CD4-positive, alpha-beta T cell treated with Interleukin-12 subunit alpha and Interleukin-12 subunit beta, for 1 hour (primary cell): ENCODE measurements at regions not wholly inside any gene's neighbourhood (a gene's known extent, or its start where the extent isn't known, plus 50 kb on each side); places are given as distances from the start of the nearest gene placed in this dataset.

Source experiments
- DNase-seq: peaks from one replicate; pipeline ENCODE4 v3.0.0-alpha.2; 2020

DNA sequence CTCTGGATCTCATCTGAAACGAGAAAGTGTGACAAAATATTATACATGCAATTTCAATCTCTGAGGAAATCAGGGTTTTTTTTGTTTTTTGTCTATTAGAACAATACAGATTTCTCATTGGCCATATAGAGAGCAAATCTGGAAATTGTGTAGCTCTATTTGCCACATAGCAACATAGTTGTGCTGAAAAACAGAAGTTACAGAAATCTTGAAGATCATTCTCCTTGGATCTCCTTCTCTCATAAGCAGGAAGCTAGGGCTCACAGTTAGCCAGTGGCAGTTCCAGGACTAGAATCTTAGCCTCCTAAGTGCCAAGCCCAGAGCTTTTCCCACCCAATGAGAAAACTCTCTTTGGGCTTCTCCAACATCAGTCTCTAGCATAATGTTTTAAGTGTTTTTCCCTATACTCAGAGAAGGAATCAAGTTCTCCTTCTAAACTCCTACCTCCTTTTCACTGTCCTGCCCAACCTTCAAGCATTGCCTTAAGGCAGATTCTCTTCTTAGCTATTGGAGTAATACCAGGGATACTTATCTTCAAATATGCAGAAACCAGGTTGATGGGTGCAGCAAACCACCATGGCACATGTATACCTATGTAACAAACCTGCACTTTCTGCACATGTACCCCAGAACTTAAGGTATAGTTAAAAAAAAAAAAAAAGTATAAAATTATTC, 211.6 kb downstream of the ALDH8A1 start:
- DNase-seq = no peak

DNA sequence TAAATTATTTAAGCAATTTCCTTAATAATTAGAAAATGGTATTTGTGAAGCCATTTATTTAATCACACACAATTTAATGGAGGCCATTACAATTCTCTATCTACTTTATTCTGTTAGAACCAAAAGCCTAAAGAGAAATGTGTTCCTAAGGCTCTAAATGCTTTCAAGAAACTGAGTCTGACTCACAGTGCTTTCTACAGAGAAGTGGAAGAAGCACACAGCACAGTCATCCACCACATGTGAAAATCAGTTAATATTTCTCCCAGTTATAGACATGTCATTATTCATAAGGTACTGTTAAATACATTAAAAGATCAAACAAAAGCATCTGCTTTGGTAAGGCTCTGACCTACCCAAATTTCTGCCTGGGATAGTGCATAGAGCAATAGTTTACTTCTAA, 214.4 kb downstream of the ALDH8A1 start:
- DNase-seq = no peak

DNA sequence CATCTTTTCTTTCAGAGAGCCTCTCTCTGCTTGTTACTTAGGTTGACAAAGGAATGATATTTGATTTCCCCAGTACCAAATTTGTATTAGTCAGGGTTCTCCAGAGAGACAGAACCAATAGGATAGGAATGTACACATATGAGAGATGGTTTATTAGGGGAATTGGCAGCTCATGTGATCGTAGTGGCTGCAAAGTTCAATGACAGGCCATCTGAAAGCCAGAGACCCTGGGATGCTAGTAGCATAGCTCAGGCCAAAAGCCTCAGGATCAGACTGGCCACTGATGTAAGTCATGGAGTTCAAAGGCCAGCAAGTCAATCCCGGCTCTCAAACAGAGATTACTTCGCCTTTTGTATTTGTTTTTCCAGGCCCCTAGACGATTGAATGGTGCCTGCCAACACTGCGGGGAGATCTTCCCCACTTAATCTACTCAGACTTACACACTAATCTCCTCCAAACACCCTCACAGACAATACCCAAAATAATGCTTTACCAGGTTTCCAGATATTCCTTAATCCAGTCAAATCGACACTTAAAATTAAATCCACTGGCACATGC, 215.5 kb downstream of the ALDH8A1 start:
- no peak for DNase-seq

DNA sequence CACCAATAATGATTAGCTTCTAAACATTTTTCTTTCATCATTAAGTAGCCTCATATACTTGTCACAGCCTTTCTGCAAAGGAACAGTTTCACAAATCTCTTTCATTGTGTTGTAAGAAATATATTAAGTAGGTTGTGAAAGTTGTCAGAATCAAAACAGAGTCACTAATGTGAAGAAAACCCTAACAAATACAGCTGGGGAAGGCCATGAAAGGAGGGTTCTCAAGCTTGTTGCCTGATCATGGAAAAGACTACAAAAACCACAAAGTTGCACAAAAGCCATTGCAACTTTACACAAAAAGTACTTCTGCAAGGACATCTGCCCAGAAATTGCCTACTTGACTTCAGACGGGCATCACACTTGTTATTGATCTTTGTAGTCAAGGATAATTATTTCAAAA, 216.1 kb downstream of the ALDH8A1 start:
- DNase-seq = no peak

DNA sequence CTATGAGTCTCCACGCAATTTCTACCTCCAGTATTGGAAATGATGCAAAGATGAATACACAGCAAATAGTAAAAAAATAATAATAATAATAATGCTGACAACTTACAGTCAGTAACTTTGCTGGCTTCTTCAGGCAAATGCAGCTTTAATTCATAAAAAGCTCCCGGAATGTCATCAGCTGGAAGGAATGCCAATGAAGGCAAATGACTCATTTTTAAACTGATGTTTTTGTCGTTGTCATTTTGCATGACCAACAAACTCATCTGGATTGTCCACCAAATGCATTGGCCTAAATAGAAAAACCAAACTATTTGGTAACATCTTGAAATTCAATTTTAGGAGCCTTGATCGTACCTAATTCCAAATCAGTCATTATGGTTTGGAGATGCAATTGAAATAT, 217.1 kb downstream of the ALDH8A1 start:
- no peak for DNase-seq

DNA sequence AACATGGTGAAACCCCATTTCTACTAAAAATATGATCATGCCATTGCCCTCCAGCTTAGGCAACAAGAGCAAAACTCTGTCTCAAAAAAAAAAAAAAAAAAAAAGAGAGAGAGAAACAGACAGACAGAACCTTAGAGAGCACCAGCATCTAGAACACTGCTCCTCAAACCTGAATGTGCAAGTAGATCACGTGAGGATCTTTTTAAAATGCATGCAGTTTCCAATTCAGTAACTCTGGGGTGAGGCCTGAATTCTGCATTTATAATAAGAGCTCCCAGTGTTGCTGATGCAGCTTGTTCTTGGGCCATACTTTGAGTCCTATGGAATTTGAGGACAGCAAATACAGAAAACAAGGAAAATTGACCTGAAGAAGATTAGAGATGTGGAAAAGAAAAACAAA, 218.3 kb downstream of the ALDH8A1 start:
- no peak for DNase-seq

DNA sequence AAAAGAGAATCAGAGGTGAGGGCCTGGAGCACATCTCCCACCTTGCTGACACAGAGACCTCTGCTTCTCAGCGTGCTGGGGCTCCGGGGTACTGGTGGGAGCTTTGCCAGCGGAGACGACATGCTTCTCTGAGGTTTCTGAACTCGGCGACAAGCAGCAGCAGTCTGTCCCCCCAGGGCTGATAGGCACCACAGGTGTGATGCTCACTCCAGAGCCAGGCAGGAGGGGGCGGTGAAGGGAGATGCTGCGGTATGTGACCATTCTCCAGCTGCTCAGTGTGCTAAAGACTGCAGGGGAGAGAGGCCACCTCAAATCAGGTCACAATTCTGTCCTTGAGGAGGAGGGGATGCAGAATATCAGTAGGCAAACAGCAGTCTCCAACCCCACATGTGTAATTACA, 219.9 kb downstream of the ALDH8A1 start:
- DNase-seq = no peak

DNA sequence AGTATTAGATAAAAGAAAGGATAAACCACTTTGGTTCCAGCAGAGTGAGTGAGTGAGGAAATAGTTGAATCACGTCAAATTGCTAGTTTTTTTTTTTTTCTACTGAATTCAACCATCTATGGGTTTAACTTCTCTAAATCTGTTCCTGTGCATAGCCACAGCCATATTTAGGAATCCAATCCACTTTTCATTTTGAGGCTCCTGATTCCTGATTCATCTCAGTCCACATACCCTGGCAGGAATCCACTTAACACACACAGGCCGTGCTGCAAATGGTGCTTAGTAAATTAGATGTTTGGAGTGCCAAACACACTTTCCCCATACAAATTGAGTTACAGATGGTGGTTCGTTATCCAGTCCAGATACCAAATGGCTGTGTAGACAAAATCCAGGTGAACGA, 220.3 kb downstream of the ALDH8A1 start:
- DNase-seq = no peak

DNA sequence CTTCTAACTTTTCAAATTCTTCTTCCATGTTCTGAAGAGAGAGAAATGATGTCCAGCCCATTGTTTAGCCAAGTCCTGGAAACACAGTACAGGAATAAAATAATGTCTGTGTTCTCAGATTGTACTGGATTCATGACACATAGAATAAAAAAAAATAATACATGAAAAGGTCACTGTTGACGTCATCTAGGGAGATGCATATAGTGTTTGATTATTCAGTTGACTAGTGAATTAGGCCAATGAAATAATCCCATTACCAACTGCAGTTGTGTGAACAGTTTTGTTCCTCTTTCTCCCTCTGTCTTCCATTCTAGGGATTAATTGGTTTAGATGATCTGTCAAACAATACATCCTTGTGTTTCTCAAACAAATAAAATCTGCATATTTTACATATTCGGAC, 222.8 kb downstream of the ALDH8A1 start:
- DNase-seq = no peak

DNA sequence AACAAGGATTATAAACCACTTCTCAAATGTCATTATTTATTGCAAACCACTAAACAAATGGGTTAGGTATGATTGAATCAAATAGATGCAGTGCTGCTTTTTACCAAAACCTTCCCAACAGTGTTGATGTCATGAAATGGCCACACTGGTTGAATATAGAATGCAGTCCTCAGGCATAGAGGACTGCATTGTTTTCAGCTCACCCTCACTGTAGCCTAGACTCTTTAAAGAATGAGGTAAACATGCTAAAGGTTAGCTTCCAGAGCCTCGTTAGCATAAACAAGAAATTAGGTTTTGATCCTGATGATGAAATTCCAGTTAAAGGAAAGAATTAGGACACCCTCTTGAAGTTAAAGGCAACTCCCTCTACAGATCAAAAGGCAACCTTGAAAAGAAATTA, 224.3 kb downstream of the ALDH8A1 start:
- DNase-seq = no peak

DNA sequence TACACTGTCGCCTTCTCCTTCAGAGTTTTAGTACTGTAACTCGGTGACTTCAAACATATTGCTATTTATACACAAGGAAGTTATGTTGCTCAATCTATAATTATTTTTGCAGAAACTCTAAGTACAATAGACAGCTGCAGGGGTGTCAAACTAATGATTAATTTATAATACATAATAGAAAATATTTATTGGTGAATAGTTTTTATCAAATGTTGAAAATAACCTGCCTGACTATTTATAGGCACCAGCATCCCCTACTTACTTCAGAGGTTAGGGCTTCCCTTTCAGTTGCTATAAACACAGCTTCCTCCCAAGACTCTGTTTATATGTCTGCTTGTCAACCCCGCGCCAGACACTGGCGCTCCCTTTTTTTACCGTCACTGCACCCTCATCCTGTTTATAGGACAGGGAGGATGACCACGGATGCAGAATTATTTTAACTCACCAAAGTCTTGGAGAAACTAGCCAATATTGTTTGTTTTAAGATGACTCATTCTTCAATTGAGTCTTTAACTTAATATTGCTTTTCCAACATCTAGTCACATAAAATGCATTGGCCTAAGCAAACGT, 225.0 kb downstream of the ALDH8A1 start:
- DNase-seq = no peak

DNA sequence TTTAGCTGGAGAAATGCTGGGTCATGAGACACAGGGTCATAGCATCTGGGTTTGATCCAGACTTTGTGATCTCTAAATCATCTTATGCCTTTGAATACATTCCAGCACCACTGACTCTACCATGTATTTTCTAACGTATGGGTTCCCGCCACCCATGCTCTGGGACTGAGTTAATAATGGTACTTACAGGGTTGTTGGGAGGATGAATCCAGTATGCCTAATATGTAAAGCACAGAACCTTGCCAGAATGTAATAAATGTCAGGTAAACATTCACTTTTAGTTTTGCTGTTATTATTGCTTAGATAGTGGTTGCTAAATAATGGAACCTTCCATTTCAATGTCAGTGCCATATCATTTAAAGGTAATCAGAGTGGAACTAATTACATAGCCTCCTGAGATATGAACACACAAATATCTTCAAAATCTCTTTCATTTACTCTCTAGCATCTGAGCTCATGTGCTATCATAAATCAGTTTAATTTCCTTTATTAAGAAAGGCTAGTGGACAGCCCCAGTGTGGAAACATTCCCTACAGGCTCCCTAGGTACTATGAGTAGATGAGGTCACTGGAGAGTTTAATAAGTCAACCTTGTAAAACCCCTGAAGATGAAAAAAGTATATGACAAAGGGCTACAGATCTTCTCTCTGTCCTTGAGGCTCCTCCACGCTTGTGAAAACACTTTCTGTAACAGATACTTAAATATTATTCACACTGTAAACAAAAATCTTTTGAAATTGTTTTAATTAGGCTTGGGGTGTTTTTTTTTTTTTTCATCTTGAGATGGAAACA, 226.6 kb downstream of the ALDH8A1 start:
- no peak for DNase-seq

DNA sequence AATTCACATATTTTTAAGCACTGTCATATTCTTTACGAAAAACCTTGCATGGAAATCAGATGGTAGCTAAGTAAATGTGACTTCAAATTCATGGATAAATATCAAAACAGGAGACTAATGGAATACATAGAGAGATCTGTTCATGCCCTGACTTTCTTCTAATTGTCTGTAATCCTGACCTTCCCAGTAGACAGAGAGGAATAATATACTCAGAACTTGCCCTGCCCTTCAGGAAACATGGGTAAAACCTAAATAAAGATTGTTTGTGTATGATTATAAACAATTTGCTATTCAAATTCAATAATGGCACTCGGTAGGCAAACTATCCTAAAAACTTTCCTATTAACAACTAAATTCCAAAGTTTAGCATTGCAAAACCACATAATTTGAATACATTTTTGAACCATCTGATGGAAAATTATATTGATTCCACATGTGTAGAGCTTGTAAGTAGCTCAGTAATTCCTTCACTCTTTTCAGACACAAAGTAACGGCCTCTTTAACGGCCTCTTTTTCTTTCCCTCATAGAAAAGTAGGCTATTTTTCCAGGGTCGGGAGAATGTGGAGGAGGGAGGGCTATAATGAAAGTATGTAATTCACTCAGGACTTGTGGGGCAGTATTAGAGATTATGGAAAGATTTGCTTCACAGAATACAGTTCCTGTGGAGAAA, 227.6 kb downstream of the ALDH8A1 start:
- no peak for DNase-seq

DNA sequence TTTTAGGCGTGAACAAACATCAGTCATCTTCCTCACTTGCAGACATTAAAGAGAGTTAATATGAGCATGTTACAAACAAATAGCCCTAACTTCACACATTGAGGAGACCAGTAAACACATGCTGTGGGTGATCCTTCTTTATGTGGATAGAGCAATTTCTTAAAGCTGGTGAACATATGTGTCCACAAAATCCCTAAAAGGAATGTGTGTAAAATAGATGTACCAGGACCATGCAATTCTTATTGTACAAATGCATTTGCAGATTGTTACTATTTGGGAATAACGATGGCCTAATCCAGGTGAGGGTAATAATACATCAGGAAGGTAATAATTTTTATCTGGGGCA, 228.9 kb downstream of the ALDH8A1 start:
- DNase-seq = no peak

DNA sequence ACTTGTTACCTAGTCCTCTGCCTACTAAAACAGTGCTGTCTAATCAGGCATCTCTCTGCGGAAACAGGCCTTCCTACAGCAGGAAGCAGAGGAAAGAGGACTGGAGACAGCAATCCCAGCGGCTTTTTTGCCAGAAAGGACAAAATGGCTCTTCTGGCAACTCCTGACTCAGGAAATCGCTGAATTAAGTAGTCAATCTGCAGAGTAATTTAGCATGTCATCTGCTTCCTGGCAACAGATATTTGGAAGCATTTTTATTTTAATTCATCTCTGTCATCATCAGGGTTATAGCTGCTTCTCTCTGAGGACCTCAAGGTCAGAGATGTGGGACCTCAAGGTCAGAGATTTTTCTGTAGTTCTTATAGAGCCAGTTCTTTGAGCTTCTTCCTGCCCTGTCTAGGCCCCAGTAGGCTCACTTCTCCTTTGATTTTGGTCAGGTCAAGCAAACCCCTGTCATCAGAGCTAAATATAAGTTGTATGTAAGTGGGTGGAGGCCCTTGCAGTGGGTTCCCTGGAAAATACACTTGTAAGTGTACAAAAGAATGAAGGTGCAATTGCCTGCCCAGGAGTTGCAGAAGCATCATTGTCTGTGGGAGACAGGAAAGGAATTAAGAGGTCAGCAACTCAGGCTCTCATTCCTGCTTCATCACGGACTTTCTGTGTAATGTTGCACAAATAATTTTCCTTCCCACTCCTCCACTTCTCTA, 229.4 kb downstream of the ALDH8A1 start:
- no peak for DNase-seq

DNA sequence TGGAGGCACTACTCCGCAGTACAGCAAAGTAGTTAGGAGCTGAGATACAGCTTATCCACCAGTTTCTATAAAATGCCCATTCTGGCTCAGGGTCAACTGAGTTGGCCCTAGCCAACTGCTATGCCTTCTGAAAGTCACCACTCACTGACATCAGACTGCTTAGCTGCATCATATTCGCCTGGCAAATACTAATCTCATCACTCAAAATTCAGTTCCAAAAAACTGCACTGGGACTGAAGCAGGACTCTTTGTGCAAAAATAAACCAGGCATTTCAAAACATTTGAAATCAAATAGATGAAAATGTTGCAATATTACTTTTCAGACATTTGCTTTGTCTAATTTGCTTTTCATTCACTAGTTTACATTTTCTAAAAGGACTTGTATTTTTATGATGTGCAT, 230.0 kb downstream of the ALDH8A1 start:
- no peak for DNase-seq

DNA sequence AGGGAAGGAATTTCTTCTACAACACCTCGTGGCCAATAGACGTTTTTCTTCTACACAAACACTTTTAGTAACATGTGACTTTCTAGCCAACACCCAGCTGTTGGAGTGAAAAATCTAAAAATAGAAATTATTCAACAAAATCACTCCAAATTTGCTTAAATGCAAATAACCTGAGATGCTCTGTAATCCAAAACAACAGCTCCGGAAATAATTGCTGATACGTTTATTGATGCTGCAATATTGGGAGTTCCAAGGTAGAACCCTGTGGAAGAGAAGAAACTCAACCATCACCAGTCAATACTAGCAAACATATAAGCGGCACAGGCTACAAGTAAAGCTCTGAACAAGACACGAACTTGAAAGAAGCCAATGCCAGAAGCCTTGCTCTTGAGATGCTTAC, 230.6 kb downstream of the ALDH8A1 start:
- no peak for DNase-seq

DNA sequence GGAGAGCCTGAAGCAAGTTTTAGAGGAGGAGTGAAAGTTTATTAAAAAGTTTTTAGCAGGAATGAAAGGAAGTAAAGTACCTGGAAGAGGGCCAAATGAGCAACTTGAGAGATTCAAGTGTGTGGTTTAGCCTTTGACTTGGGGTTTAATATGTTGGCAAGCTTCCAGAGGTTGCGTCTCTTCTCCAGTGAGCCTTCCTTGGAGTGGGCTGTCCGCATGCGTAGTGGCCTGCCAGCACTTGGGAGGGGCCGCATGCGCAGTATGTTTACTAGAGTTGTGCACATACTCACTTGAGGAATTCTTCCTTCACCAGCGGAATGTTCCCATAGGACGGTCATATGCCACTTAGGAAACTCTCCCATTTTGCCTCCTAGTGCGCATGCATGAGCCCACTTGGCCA, 235.2 kb downstream of the ALDH8A1 start:
- no peak for DNase-seq

DNA sequence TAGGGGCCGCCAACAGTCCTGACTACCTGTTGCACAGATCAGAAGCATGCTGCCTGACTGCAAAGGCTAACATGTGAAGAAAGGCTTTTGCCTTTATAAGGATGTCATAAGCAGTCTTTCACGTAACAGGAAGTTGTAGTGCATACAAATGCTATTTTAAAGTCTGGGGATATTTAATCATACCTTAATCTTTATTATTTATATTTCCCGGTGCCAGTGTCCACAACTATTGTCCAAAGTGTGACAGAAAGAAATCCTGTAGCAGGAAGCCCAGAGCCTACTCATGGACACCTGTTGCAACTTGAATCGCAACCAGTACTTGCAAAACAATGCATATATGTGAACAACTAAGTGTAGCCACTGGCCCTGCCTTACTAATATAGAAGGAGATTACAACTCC, 235.8 kb downstream of the ALDH8A1 start:
- no peak for DNase-seq

DNA sequence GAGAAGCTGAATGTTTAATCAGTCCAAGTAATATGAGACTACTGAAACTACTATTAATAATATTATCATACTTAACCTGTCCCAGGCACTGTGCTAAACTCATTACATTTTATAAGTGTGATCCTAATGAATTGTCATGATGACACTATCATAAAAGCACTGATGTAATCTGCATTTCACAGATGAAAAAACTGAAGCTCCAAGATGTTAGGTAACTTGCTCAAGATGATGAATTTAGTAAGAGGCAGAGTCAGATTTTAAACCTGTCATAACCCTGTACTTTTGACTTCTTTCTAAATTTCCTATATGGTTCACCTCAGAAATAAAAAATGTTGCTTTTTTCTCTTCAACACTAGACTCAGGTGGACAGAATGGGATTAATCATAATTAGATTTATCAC, 237.6 kb downstream of the ALDH8A1 start:
- no peak for DNase-seq

DNA sequence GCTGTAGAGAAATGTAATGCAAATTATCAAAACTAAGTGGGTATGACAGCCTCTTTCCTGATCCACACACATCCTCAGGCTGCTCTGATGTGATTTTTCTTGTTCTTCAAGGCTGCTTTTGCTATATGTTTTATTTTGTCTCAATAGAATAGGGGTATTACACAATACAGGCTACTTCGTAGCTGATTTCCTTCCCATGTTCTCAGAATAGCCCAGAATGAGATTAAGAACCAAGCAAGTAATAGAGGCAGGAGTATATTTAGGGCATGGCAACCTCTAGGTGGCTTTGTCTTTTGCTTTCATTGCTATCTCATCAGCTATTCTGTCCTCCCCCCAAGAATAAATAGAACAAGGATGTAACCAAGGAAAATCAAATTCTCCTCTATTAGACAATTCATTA, 241.8 kb downstream of the ALDH8A1 start:
- DNase-seq = no peak

DNA sequence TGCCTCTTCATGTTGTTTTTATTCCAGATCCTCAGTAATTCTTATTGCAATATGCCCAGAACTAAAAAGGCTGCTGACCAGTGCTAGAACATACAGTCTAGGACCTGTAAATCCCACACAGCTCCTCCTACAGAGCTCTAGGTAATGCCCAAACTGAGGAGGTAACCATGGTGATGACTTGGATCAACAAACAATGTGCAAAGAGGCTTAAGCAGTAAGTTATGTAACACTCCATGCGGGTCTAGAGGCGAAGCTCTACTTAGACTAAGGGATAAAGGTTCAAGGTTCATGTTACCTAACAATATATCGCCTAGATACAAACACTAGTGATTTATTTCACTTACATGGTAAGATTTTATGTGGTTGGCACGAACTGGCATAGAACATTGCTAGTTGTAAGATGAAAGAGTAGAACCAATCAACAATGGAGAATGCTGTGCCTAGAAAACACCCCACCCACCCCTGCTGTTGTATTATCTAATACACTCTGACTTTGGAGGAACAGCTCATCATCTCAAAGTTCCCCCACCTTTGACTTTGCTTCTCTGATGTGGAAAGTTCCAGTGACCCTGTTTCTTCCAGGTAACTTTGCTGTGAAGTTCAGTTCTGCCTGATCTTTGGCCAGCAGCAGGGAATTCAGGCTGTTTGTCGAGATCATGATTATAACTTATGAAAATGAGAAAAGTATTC, 242.4 kb downstream of the ALDH8A1 start:
- no peak for DNase-seq
